DOHH2 (cell line): ENCODE measurements at regions not wholly inside any gene's neighbourhood (a gene's known extent, or its start where the extent isn't known, plus 50 kb on each side); places are given as distances from the start of the nearest gene placed in this dataset.
"Not testable (repeated sequence)": the region's sequence is repeated elsewhere in the genome, so short reads cannot be mapped to it uniquely, and the experiment has no call there.

ENCODE experiments used
- H3F3A ChIP-seq: fragments of 200-600 bp; sonication (generic), shearing (Covaris generic); 2 replicates; pipeline ENCODE4 v1.6.0; 2016; ENCODE audit warnings: antibody characterized with exemption, mild to moderate bottlenecking; ENCODE audit not compliant: control insufficient read depth, insufficient read depth
- H3K27ac ChIP-seq: fragments of 200-600 bp; sonication (generic); 2 replicates; pipeline ENCODE4 v1.5.1; 2014; ENCODE audit warnings: low read depth, mild to moderate bottlenecking, low read length, moderate library complexity
- H3K27me3 ChIP-seq: fragments of 200-600 bp; sonication (generic); 2 replicates; pipeline ENCODE4 v1.6.1; 2014; ENCODE audit warnings: mild to moderate bottlenecking, low read length, mixed read lengths; ENCODE audit not compliant: control insufficient read depth
- H3K36me3 ChIP-seq: fragments of 200-600 bp; sonication (generic); 2 replicates; pipeline ENCODE4 v1.6.1; 2014; ENCODE audit warnings: mild to moderate bottlenecking, low read length, moderate library complexity, mixed read lengths; ENCODE audit not compliant: control insufficient read depth
- H3K4me1 ChIP-seq: fragments of 200-600 bp; sonication (generic); 2 replicates; pipeline ENCODE4 v1.6.1; 2014; ENCODE audit warnings: mild to moderate bottlenecking, low read length, mixed read lengths; ENCODE audit not compliant: control insufficient read depth
- H3K4me2 ChIP-seq: fragments of 200-600 bp; sonication (generic); 2 replicates; pipeline ENCODE4 v1.6.0; 2014; ENCODE audit warnings: mild to moderate bottlenecking, low read length, moderate library complexity
- H3K4me3 ChIP-seq: fragments of 200-600 bp; sonication (generic); 2 replicates; pipeline ENCODE4 v1.5.1; 2014; ENCODE audit warnings: mild to moderate bottlenecking, low read length, mixed read lengths
- H3K79me2 ChIP-seq: fragments of 200-600 bp; sonication (generic); 2 replicates; pipeline ENCODE4 v1.6.1; 2014; ENCODE audit warnings: mild to moderate bottlenecking, low read length, mixed read lengths; ENCODE audit not compliant: control insufficient read depth
- H3K9me2 ChIP-seq: fragments of 200-600 bp; sonication (generic); replicated peaks from 2 replicates; pipeline ENCODE4 v1.6.1; 2014; ENCODE audit warnings: mild to moderate bottlenecking, low read length, mixed read lengths; ENCODE audit not compliant: control insufficient read depth
- H3K9me3 ChIP-seq: fragments of 200-600 bp; sonication (generic); 2 replicates; pipeline ENCODE4 v1.6.1; 2014; ENCODE audit warnings: antibody characterized with exemption, low read length, mixed read lengths; ENCODE audit not compliant: control insufficient read depth, insufficient read depth
- H4K20me1 ChIP-seq: fragments of 200-600 bp; sonication (generic); 2 replicates; pipeline ENCODE4 v1.6.0; 2014; ENCODE audit warnings: low read depth, mild to moderate bottlenecking, antibody characterized with exemption, low read length, moderate library complexity; ENCODE audit not compliant: control insufficient read depth, insufficient read depth
- CTCF ChIP-seq: fragments of 200-600 bp; sonication (generic); IDR thresholded peaks from one replicate; pipeline ENCODE4 v1.5.1; 2014; ENCODE audit warnings: antibody characterized with exemption, mild to moderate bottlenecking, low read depth, low read length; ENCODE audit not compliant: poor library complexity, severe bottlenecking
- EZH2phosphoT487 ChIP-seq: fragments of 200-600 bp; sonication (generic); IDR thresholded peaks from 2 replicates; pipeline ENCODE4 v1.6.1; 2017; ENCODE audit warnings: borderline replicate concordance, mild to moderate bottlenecking, antibody characterized with exemption, low read length, moderate library complexity, mixed read lengths

- no peaks in the 10 kb centered on the region for H4K20me1 ChIP-seq
- no peaks in the 10 kb centered on the region for H3K9me3 ChIP-seq
- no peaks in the 10 kb centered on the region for H3F3A ChIP-seq
- no peaks in the 10 kb centered on the region for H3K79me2 ChIP-seq
- H3K27me3 ChIP-seq, result no peaks in the 10 kb centered on the region
- H3K4me3 ChIP-seq, result no peak overlapping the region
- no peaks in the 10 kb centered on the region for H3K9me2 ChIP-seq
- H3K4me1 ChIP-seq, result no peaks in the 10 kb centered on the region
- no peak for TF ChIP-seq EZH2phosphoT487
- TF ChIP-seq CTCF, result no peak
- H3K4me2 ChIP-seq, result no peak overlapping the region
- H3K27ac ChIP-seq, result no peak overlapping the region
- no peaks in the 10 kb centered on the region for H3K36me3 ChIP-seq
Measured at GRCh38 chr2:16238001-16238761, 297.8 kb downstream of the MYCN start.

GRCh38 chr2:16235747-16236146 is 295.4 kb downstream of the MYCN start:
- H3K4me1 ChIP-seq, result no peaks in the 10 kb centered on the region
- H3K4me2 ChIP-seq, result no peak overlapping the region
- no peaks in the 10 kb centered on the region for H4K20me1 ChIP-seq
- H3K27me3 ChIP-seq, result no peaks in the 10 kb centered on the region
- H3K36me3 ChIP-seq, result no peaks in the 10 kb centered on the region
- TF ChIP-seq CTCF, result no peak
- TF ChIP-seq EZH2phosphoT487, result no peak
- no peaks in the 10 kb centered on the region for H3K79me2 ChIP-seq
- H3K9me3 ChIP-seq, result no peaks in the 10 kb centered on the region
- H3K4me3 ChIP-seq, result no peak overlapping the region
- no peaks in the 10 kb centered on the region for H3K9me2 ChIP-seq
- H3K27ac ChIP-seq, result no peak overlapping the region
- no peaks in the 10 kb centered on the region for H3F3A ChIP-seq

GRCh38 chr2:16235291-16235690 is 294.9 kb downstream of the MYCN start:
- not testable (repeated sequence) for H3K4me2 ChIP-seq, H3K4me3 ChIP-seq, H3K4me1 ChIP-seq, H3F3A ChIP-seq, H4K20me1 ChIP-seq, H3K27ac ChIP-seq, H3K9me3 ChIP-seq, H3K79me2 ChIP-seq, H3K27me3 ChIP-seq, H3K9me2 ChIP-seq, H3K36me3 ChIP-seq

GRCh38 chr2:16228951-16229350 is 288.6 kb downstream of the MYCN start:
- Histone ChIP-seq H3K4me1 (no peaks in the 10 kb centered on the region), H3K9me2 (no peaks in the 10 kb centered on the region), H3K79me2 (no peaks in the 10 kb centered on the region), H3K36me3 (no peaks in the 10 kb centered on the region), H3F3A (no peaks in the 10 kb centered on the region), H3K9me3 (no peaks in the 10 kb centered on the region), H3K27me3 (no peaks in the 10 kb centered on the region), H3K27ac (no peak overlapping the region), H4K20me1 (no peaks in the 10 kb centered on the region), H3K4me3 (no peak overlapping the region), H3K4me2 (no peak overlapping the region)
- no peak for TF ChIP-seq CTCF
